Neuronal stem cell (in vitro differentiated cells): ENCODE measurements at regions not wholly inside any gene's neighbourhood (a gene's known extent, or its start where the extent isn't known, plus 50 kb on each side); places are given as distances from the start of the nearest gene placed in this dataset.

Source experiments
- DNase-seq: peaks from one replicate; pipeline ENCODE4 v3.0.0-alpha.2; 2013; ENCODE audit warnings: low spot score
- H2AFZ ChIP-seq: one replicate; pipeline ENCODE4 v1.6.1; 2013; ENCODE audit warnings: mild to moderate bottlenecking, low read length, inconsistent platforms
- H2AK5ac ChIP-seq: 2 replicates; pipeline ENCODE4 v1.6.1; 2013; ENCODE audit warnings: low read depth, mild to moderate bottlenecking, inconsistent platforms, low read length, moderate library complexity, mixed read lengths
- H2BK120ac ChIP-seq: 2 replicates; pipeline ENCODE4 v1.6.1; 2013; ENCODE audit warnings: low read depth, mild to moderate bottlenecking, inconsistent platforms, low read length, moderate library complexity, mixed read lengths
- H2BK12ac ChIP-seq: one replicate; pipeline ENCODE4 v1.6.1; 2013; ENCODE audit warnings: low read length, inconsistent platforms
- H2BK15ac ChIP-seq: 2 replicates; pipeline ENCODE4 v1.6.1; 2013; ENCODE audit warnings: mild to moderate bottlenecking, low read length, inconsistent platforms, mixed read lengths
- H2BK5ac ChIP-seq: one replicate; pipeline ENCODE4 v1.6.1; 2013; ENCODE audit warnings: inconsistent platforms, mild to moderate bottlenecking, low read length, moderate library complexity
- H3K14ac ChIP-seq: one replicate; pipeline ENCODE4 v1.6.1; 2013; ENCODE audit warnings: low read length, inconsistent platforms
- H3K18ac ChIP-seq: 2 replicates; pipeline ENCODE4 v1.6.1; 2013; ENCODE audit warnings: low read length, inconsistent platforms
- H3K23ac ChIP-seq: 2 replicates; pipeline ENCODE4 v1.6.1; 2013; ENCODE audit warnings: low read depth, mild to moderate bottlenecking, mixed read lengths, low read length, inconsistent platforms; ENCODE audit not compliant: poor library complexity
- H3K27ac ChIP-seq: replicated peaks from 3 replicates; pipeline ENCODE4 v1.5.1; 2013; ENCODE audit warnings: low read length, inconsistent platforms
- H3K27me3 ChIP-seq, 3 experiments: 2 replicates each; pipeline ENCODE4 v1.6.1; 2013; ENCODE audit warnings: low read length in 3 of 3, mild to moderate bottlenecking in 2 of 3, inconsistent platforms in 1 of 3, low read depth in 1 of 3, mixed read lengths in 1 of 3, moderate library complexity in 1 of 3; ENCODE audit not compliant: control insufficient read depth in 3 of 3, insufficient read depth in 3 of 3
- H3K36me3 ChIP-seq, 2 donors: replicated peaks in 1 of 2; 2 replicates each; pipeline ENCODE4 v1.6.1; 2013; ENCODE audit warnings: low read length in 2 of 2; ENCODE audit not compliant: control insufficient read depth in 2 of 2, insufficient read depth in 2 of 2
- H3K4ac ChIP-seq: 2 replicates; pipeline ENCODE4 v1.6.1; 2013; ENCODE audit warnings: inconsistent platforms, mild to moderate bottlenecking, low read length, moderate library complexity
- H3K4me1 ChIP-seq, 2 donors: 1 replicate in 1 of 2; 2 replicates in 1 of 2; pipeline ENCODE4 v1.6.1; 2013; ENCODE audit warnings: low read length in 2 of 2, low read depth in 1 of 2; ENCODE audit not compliant: control insufficient read depth in 2 of 2, insufficient read depth in 1 of 2
- H3K4me2 ChIP-seq: one replicate; pipeline ENCODE4 v1.6.1; 2013; ENCODE audit warnings: mild to moderate bottlenecking, low read length, inconsistent platforms; ENCODE audit not compliant: insufficient read depth, poor library complexity, severe bottlenecking
- H3K4me3 ChIP-seq, 2 donors: 2 replicates each; pipeline ENCODE4 v1.5.1; 2013; ENCODE audit warnings: low read length in 2 of 2, mild to moderate bottlenecking in 2 of 2, inconsistent platforms in 1 of 2, moderate library complexity in 1 of 2
- H3K79me1 ChIP-seq: one replicate; pipeline ENCODE4 v1.6.1; 2013; ENCODE audit warnings: low read depth, mild to moderate bottlenecking, inconsistent platforms, low read length, moderate library complexity
- H3K9ac ChIP-seq: one replicate; pipeline ENCODE4 v1.6.1; 2013; ENCODE audit warnings: mild to moderate bottlenecking, low read depth, low read length, inconsistent platforms; ENCODE audit not compliant: poor library complexity
- H3K9me3 ChIP-seq, 2 donors: replicated peaks in 1 of 2; 2 replicates each; pipeline versions ENCODE3 to v1.6.1; 2013; ENCODE audit warnings: low read length in 2 of 2, mild to moderate bottlenecking in 2 of 2, inconsistent platforms in 1 of 2, low read depth in 1 of 2, mixed read lengths in 1 of 2, moderate library complexity in 1 of 2; ENCODE audit not compliant: control insufficient read depth in 2 of 2, insufficient read depth in 1 of 2
- H4K8ac ChIP-seq: one replicate; pipeline ENCODE4 v1.6.1; 2013; ENCODE audit warnings: low read depth, mild to moderate bottlenecking, inconsistent platforms, low read length, moderate library complexity
- H4K91ac ChIP-seq: one replicate; pipeline ENCODE4 v1.6.1; 2013; ENCODE audit warnings: low read length, low read depth, mild to moderate bottlenecking, inconsistent platforms; ENCODE audit not compliant: poor library complexity
- WGBS, 2 donors: extraction: QIAGEN DNeasy Blood & Tissue Kit; methylation state at CpG; one replicate each; pipeline ENCODE4 v1.1.7; 2013; ENCODE audit warnings: missing lambda C conversion rate in 2 of 2, mixed read lengths in 1 of 2; ENCODE audit not compliant: insufficient read length in 2 of 2, insufficient replicate concordance in 1 of 2; ENCODE audit errors: extremely low coverage in 2 of 2; 5-methylcytosine and 5-hydroxymethylcytosine counted together

- no peak overlapping the region for H3K18ac ChIP-seq
- no peak overlapping the region for H2AFZ ChIP-seq
- no peak overlapping the region for H4K8ac ChIP-seq
- no CpG with 5 or more reads among the region's 10 CpGs for WGBS, 2 donors
- H3K27ac ChIP-seq = no peak overlapping the region
- no peaks in the 10 kb centered on the region for H3K36me3 ChIP-seq
- peaks cover 0 to 6% of the 10 kb centered on the region in 2 donors for H3K4me1 ChIP-seq
- H2BK5ac ChIP-seq = no peak overlapping the region
- no peak for DNase-seq
- no peak overlapping the region for H2BK12ac ChIP-seq
- H2AK5ac ChIP-seq = no peak overlapping the region
- no peak overlapping the region for H4K91ac ChIP-seq
- H3K23ac ChIP-seq = no peak overlapping the region
- no peak overlapping the region for H3K14ac ChIP-seq
- no peaks in the 10 kb centered on the region for H3K79me1 ChIP-seq
- no peak overlapping the region for H2BK120ac ChIP-seq
- no peak overlapping the region for H2BK15ac ChIP-seq
- no peak overlapping the region for H3K9ac ChIP-seq
- no peak overlapping the region for H3K4me3 ChIP-seq
- no peaks in the 10 kb centered on the region for H3K9me3 ChIP-seq
- H3K27me3 ChIP-seq = no peaks in the 10 kb centered on the region
- no peak overlapping the region for H3K4me2 ChIP-seq
- no peak overlapping the region for H3K4ac ChIP-seq
Observed at GRCh38 chr20:57892471-57892870, 182.7 kb upstream of the PMEPA1 start.

- H3K79me1 ChIP-seq = no peaks in the 10 kb centered on the region
- no peak for DNase-seq
- H3K36me3 ChIP-seq = no peaks in the 10 kb centered on the region
- no peaks in the 10 kb centered on the region for H3K27me3 ChIP-seq
- H3K9ac ChIP-seq = no peak overlapping the region
- no peak overlapping the region for H3K4me2 ChIP-seq
- no peak overlapping the region for H3K18ac ChIP-seq
- H4K8ac ChIP-seq = no peak overlapping the region
- no peak overlapping the region for H2BK12ac ChIP-seq
- peak overlapping the region; percentile 8 for H3K4ac ChIP-seq
- H3K14ac ChIP-seq = no peak overlapping the region
- no peak overlapping the region for H2BK15ac ChIP-seq
- no CpG with 5 or more reads among the region's 5 CpGs for WGBS, 2 donors
- H3K23ac ChIP-seq = no peak overlapping the region
- no peak overlapping the region for H2AFZ ChIP-seq
- H3K4me1 ChIP-seq = peaks cover 0 to 6% of the 10 kb centered on the region in 2 donors
- no peak overlapping the region for H4K91ac ChIP-seq
- no peaks in the 10 kb centered on the region for H3K9me3 ChIP-seq
- H2AK5ac ChIP-seq = no peak overlapping the region
- no peak overlapping the region for H3K27ac ChIP-seq
- H3K4me3 ChIP-seq = no peak overlapping the region
- H2BK5ac ChIP-seq = no peak overlapping the region
- no peak overlapping the region for H2BK120ac ChIP-seq
Observed at GRCh38 chr20:57891014-57891413, 181.2 kb upstream of the PMEPA1 start.

- Histone ChIP-seq H2BK12ac (no peak overlapping the region), H2AFZ (no peak overlapping the region), H3K36me3 (no peaks in the 10 kb centered on the region), H3K4ac (no peak overlapping the region), H3K79me1 (no peaks in the 10 kb centered on the region), H2AK5ac (peak overlapping the region; percentile 49), H2BK15ac (no peak overlapping the region), H3K18ac (peak overlapping the region; percentile 72), H3K14ac (no peak overlapping the region), H3K4me2 (no peak overlapping the region), H3K9me3 (no peaks in the 10 kb centered on the region), H3K27ac (no peak overlapping the region), H2BK5ac (no peak overlapping the region), H3K4me1 (peaks cover 0 to 6% of the 10 kb centered on the region in 2 donors), H4K91ac (no peak overlapping the region), H3K9ac (no peak overlapping the region), H3K4me3 (no peak overlapping the region), H3K23ac (no peak overlapping the region), H4K8ac (no peak overlapping the region), H2BK120ac (no peak overlapping the region), H3K27me3 (no peaks in the 10 kb centered on the region)
- WGBS, 2 donors = no CpG with 5 or more reads among the region's 12 CpGs
- DNase-seq = no peak
Observed at GRCh38 chr20:57890202-57890800, 180.5 kb upstream of the PMEPA1 start.

- Histone ChIP-seq H3K9me3 (no peaks in the 10 kb centered on the region), H3K4me3 (no peak overlapping the region), H3K4me1 (peaks cover 0 to 5% of the 10 kb centered on the region in 2 donors), H3K79me1 (no peaks in the 10 kb centered on the region), H4K8ac (no peak overlapping the region), H3K36me3 (no peaks in the 10 kb centered on the region), H2BK15ac (no peak overlapping the region), H2BK12ac (no peak overlapping the region), H3K9ac (no peak overlapping the region), H2AK5ac (no peak overlapping the region), H3K4me2 (no peak overlapping the region), H3K18ac (no peak overlapping the region), H2BK120ac (no peak overlapping the region), H4K91ac (no peak overlapping the region), H3K4ac (no peak overlapping the region), H3K23ac (no peak overlapping the region), H2AFZ (no peak overlapping the region), H3K14ac (no peak overlapping the region), H3K27ac (no peak overlapping the region), H2BK5ac (no peak overlapping the region), H3K27me3 (peaks cover 0 to 1% (median 0%) of the 10 kb centered on the region in 3 experiments)
- no CpG with 5 or more reads among the region's 5 CpGs for WGBS, 2 donors
- DNase-seq = no peak
Observed at GRCh38 chr20:57888591-57888990, 178.8 kb upstream of the PMEPA1 start.
